ENCODE measurements at regions not wholly inside any gene's neighbourhood (a gene's known extent, or its start where the extent isn't known, plus 50 kb on each side); places are given as distances from the start of the nearest gene placed in this dataset.
"Not testable (repeated sequence)": the region's sequence is repeated elsewhere in the genome, so short reads cannot be mapped to it uniquely, and the experiment has no call there.

DNA sequence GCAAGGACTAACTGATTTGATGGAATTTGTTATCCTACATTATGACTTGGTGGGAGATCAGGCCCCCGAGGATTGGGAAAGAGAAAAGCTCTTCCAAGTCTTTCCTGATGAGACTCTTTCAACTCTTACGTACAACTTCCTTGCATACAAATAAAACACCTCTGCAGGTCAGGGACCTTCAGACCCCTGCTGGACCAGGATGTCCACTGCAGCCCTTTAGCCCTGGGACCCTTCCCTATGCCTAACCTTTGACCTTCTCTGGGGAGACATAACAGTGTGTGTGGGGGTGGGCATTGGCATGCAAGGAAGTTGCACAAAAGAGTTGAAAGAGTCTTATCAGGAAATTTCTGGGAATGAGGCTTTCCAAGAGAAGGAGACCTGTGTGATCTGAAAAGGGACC is 859.4 kb downstream of the TYW1 start:
- DNase-seq = no peak

DNA sequence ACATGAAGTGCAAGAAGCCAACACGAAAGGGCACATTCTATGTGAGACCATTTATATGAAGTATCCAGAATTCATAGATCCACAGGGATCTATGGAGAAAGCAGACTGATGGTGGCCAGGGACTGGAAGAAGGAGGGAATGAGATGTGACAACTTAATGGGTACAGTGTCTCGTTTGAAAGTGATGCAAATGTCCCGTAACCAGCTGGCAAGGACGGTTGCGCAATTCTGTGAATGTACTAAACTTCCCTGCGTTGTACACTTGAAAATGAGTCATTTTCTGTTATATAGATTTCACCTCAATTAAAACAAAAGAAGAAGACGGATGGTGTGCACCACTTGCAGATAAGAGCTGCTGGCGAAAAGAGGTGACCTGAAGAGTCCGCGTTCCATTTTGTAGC is 861.1 kb downstream of the TYW1 start:
- no peak for DNase-seq

- no peak for DNase-seq
Measured at GRCh38 chr7:67858931-67859330, 862.3 kb downstream of the TYW1 start.

GRCh38 chr7:67863911-67864310 is 867.3 kb downstream of the TYW1 start:
- DNase-seq = no peak

- no peak for DNase-seq
Measured at GRCh38 chr7:67866054-67866453, 869.4 kb downstream of the TYW1 start.

- DNase-seq = no peak
Measured at GRCh38 chr7:67866812-67867211, 870.2 kb downstream of the TYW1 start.

GRCh38 chr7:67870396-67870795 is 873.8 kb downstream of the TYW1 start:
- no peak for DNase-seq

DNA sequence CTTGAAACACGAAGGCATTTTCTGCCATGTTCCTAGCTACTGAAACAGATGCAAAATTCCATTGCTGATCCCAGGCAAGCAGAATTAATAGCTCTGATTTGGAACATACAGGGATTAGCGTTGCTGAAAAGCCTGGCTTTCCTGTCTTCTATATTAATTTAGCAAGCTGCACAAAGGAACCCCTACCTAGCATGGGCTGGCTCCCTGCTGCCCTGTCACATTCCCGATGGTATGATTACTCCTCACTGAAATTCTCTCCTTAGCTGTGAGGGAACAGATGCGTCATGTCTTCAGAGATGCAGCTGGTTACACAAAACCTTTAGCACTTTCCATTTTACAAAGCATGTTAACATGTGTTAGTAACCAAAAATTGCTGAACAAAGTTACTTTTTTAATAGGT is 878.9 kb downstream of the TYW1 start:
- no peak for DNase-seq

- DNase-seq = no peak
Measured at GRCh38 chr7:67878808-67879207, 882.2 kb downstream of the TYW1 start.

DNA sequence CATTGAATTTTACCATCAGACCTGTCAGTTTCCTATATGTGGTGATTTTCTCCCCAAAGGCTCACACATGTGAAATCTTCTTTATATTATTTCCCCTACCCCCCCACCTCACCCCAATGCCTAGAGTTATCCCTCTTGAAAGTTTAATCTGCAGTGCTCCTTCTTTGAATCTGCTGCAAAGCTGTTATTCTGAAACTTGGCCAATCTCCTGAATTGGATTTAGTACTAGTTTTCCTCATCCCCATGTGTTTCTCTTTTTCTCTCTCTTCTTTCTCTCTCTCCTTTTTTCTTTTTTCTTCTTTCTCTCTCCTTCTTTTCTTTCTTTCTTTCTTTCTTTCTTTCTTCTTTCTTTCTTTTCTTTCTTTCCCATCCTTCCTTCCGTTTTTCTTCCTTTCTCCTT is 886.2 kb downstream of the TYW1 start:
- no peak for DNase-seq

GRCh38 chr7:67890316-67890715 is 893.7 kb downstream of the TYW1 start:
- no peak for DNase-seq

DNA sequence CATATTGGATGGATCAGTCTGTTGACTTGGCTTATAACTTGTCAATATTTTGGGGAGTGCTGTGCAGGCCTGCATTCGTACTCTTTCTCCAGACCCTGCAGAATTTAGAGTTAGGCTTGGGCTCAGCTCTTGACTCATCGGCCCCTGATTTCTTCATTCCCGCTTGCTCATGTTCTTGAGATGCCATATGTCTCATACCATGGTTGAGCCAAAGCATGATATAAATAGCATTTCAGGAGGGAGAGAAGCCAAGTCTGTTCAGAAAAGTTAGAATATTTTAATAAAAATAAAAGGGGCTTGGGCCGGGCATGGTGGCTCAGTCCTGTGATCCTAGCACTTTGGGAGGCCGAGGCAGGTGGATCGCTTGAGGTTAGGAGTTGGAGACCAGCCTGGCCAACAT is 898.1 kb downstream of the TYW1 start:
- DNase-seq = no peak

DNA sequence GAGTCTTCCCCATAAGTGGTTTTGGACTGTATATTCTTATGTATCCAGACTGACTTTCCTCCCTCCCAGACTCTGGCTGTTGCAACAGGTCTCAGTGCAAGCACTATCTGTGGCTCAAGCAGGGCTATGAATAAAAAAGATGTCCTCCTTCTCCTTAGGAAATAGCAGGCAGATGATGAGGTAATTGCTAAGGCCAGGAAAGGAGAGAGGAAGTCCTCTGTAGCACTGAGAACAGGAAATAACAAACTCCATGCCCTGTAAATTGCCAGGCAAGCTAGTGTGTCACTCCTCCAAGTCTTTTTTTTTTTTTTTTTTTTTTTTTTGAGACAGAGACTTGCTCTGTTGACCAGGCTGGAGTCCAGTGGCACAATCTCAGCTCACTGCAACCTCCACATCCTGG is 900.1 kb downstream of the TYW1 start:
- no peak for DNase-seq

- no peak for DNase-seq
Measured at GRCh38 chr7:67900456-67900855, 903.8 kb downstream of the TYW1 start.

- DNase-seq = no peak
Measured at GRCh38 chr7:67901808-67902480, 905.3 kb downstream of the TYW1 start.

DNA sequence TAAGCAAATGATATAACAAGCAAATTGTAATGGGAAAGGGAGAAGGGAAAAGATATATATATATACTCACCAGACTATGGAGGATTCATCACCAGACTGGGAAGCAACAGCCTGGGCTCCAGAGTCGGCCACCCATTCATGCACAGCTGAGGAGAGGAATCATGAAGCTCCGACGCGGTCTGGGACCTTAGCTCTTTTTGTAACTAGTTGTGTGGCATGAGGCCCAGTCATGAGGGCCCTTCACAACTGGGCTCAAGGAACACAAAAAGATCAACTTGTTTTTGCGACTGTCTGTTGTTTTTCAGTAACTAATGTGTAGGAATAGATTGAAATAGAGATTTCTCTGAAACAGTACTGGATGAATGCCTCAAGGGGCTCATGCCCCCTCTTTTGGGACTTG is 911.2 kb downstream of the TYW1 start:
- DNase-seq = no peak

DNA sequence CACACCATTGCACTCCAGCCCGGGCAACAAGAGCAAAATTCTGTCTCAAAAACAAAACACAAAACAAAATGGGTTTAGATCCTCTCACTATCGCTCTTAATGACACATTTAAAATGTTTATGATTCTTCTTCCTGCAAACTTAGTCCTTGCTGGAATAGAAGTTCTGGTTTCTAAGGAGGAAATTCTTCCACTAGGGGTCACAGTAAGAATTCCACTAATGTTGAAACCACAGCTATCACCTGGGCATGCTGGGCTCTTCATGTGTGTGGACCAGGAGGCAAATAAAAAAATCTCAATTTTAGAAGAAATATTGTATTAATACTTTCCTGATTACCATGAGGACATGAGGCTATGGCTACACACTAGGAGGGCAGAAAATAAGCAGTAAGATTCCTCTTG is 915.8 kb downstream of the TYW1 start:
- DNase-seq = no peak

GRCh38 chr7:67913604-67914003 is 917.0 kb downstream of the TYW1 start:
- no peak for DNase-seq

GRCh38 chr7:67916111-67916510 is 919.5 kb downstream of the TYW1 start:
- DNase-seq = not testable (repeated sequence)

- no peak for DNase-seq
Measured at GRCh38 chr7:67916571-67917436, 920.2 kb downstream of the TYW1 start.

DNA sequence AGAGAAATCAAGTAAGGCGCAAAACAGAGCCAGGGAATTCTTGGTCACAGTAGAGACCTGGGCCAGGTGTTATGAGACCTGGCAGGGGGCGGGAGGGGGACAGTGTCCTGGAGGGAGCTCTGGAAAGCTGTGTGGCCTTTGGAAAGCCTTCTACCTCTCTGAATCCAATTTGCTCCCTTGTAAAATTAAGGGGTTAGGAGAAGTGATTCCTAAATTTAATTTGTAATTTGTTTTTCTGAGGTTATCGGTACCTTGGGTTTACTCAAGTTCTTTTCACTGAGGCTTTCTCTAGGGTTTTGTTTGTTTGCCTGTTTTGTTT is 920.8 kb downstream of the TYW1 start:
- DNase-seq = no peak

DNA sequence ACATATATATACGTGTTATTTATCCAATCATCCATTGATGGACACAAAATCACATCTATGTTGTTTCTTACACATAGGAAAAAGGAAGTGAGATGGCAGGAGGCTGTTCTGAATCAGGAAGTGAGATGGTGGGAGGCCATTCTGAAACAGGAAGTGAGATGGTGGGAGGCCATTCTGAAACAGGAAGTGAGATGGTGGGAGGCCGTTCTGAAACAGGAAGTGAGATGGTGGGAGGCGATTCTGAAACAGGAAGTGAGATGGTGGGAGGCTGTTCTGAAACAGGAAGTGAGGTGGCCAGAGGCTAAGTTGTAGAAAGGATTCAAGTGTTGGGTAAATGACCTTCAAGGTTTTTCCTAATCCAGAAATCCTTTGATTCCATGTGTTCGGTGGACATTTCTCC is 921.5 kb downstream of the TYW1 start:
- DNase-seq = no peak

GRCh38 chr7:67923286-67923685 is 926.7 kb downstream of the TYW1 start:
- no peak for DNase-seq

GRCh38 chr7:67928141-67928540 is 931.5 kb downstream of the TYW1 start:
- no peak for DNase-seq

DNA sequence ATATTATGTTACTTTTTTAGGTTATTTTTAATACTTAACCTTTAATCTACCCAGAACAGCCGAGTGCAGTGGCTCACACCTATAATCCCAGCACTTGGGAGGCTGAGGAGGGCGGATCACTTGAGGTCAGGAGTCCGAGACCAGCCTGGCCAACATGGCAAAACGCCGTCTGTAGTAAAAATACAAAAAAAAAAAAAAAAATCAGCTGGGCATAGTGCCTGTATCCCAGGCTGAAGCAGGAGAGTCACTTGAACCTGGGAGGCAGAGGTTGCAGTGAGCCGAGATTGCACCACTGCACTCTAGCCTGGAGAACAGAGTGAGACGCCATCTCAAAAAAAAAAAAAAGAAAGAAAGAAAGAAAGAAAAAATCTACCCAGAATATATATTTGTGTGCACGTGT is 939.8 kb downstream of the TYW1 start:
- DNase-seq = not testable (repeated sequence)

Measured in NCI-H345 (cell line).